GM18508 (cell line): ENCODE measurements at regions not wholly inside any gene's neighbourhood (a gene's known extent, or its start where the extent isn't known, plus 50 kb on each side); places are given as distances from the start of the nearest gene placed in this dataset.

Source experiments
- ATAC-seq: cut with Tn5 transposase; IDR thresholded peaks from one replicate; pipeline ENCODE4 v1.9.1; 2021; ENCODE audit warnings: moderate number of reproducible peaks; ENCODE audit not compliant: insufficient read depth, unreplicated experiment

DNA sequence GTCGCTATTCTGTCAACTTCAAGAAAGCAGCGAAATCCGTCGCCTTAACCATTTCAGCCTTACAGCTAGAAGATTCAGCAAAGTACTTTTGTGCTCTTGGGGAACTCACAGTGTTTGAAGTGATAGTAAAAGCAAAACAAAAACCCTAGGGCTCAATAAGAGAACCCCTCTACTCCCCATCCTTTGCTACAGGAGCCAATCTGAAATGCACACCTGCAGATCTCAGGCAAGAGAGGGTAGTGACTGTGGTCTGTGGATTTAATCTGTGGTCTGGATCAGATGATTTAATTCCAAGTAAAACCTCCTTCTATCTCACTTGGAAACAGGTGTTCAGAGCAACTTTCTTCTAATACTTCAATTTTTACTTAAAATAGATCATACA is 422.9 kb upstream of the OR4E1 start:
- no peak for ATAC-seq

DNA sequence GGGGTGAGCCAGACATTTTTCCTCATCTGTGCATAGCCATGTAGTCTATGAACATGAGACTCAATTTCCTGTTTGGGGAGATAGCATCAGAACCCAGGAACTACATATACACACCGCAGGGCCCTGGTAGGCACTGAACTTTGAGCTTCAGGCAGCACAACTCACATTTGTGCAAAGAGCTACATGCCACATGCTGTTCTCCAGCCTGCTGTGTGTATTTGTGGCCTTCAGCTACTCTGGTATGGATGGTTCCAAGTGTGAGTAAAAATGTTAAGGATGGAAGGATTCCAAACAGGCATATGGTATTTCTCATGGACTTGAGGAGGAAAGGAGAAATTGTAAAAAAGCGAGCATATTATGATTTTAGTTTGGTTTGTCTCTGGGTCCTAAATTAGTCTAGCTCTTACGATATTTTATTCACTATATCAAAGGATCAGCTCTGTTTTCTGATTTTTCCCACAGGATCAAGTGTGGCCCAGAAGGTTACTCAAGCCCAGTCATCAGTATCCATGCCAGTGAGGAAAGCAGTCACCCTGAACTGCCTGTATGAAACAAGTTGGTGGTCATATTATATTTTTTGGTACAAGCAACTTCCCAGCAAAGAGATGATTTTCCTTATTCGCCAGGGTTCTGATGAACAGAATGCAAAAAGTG is 422.4 kb upstream of the OR4E1 start:
- no peak for ATAC-seq

DNA sequence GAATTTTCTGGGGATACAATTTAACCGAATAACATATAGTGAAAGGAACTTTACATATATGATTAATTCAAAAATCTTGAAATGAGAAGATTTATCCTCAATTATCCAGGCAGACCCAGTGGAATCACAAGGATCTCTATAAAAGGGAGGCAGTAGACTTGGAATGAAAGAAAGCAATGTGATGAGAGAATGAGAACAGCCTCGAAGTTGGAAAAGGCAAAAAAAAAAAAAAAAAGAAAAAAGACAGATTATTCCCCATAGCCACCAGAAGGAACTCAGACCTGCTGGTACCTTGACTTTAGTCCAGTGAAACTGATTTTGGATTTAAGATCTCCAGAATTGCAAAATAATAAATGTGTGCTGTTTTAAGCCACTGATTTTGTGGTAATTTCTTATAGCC is 416.3 kb upstream of the OR4E1 start:
- no peak for ATAC-seq

DNA sequence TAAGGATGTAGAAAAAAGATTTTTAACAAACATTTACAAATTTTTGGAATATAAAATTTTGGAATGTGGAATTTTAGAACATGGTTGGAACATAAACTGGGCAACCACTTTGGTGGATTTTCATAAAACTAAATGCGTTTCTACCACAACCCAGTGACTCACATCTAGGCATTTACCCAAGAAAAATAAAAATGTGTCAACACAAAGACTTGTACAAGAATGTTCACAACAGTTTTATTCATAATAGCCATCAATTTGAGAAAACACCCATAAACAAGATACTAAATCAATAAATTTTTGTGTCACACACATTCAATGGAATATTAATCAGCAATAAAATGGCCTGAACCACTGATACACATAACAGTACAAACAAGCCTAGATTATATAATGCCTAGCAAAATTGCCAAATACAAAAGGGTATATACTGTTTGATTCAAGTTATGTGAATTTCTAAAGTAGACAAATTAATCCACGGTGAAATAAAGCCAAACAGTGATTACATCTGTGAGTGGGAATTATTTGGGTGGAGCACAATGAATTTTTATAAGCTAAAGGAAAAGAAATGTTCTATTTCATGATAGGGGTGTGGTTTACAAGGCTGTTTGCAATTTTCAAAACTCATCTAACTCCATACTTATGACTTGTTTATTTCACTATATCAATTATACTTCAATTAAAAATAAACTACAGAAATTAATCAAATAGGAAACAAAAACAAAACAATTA is 415.2 kb upstream of the OR4E1 start:
- ATAC-seq = no peak

DNA sequence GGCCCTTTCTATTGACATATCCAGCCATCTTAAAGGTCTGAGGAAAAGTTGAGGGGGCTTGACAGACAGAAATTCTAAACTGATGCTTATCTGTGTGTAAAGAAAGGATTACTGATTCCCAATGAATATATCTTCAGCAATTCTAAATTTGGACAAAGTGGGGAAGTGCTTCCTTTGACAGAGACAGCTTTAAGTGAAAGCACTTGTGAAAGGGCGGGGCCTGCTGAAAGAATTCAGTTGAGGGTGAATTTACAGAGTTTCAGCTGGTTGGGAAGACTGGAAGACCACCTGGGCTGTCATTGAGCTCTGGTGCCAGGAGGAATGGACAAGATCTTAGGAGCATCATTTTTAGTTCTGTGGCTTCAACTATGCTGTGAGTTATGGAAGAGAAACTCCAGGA is 412.5 kb upstream of the OR4E1 start:
- no peak for ATAC-seq

DNA sequence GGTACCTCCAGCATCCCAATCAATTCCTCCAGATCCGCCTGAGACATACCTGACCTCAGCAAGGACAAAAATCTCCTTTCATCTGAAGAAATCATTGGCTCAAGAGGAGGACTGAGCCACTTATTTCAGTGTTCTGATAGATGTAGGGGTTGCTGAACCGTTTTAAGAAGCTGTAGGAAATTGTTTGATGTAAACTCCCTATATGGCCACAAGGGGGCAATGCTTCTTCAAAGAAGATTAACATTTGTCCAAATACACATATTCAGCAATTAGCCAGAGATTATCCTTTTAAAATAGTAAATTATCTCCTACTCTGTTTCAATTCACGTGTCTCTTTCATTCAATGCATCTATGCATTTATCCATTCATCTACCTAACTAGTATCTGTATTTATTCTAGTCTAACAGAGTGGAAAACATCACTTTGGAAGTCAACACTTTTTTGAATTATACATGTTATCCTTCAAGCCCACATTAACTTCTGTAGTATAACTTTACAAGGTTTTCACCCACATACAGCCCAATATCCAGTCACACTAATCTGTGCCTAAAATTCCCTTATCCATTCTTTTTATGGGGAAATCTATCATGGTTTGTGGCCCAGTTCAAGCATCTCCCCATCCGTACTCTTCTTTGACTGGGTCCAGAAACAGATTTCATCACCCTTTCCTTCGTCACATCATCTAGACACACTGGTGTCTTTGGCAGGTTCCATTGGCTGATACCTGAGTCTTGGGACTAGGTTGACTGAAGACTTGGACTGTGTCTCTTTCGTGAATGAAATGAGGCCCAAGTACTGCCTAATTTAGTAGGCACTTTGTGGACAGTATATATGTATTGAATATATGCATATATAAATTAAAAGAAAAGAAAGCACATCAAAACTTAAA is 411.0 kb upstream of the OR4E1 start:
- ATAC-seq = no peak

DNA sequence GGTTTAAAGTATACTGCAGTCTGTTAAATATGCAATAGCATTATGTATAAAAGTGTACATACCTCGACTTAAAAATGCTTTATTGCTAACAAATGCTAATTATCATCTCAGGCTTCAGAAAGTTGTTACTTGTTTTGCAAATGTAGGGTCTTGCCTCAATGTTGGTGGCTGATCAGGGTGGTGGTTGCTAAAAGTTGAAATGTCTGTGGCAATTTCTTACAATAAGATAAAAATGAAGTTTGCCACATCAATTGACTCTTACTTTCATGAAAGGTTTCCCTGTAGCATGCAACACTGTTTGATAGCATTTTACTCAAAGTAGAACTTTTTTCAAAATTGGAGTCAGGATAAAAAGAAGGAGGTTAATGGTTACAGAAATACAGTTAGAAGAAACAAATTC is 407.7 kb upstream of the OR4E1 start:
- ATAC-seq = no peak

DNA sequence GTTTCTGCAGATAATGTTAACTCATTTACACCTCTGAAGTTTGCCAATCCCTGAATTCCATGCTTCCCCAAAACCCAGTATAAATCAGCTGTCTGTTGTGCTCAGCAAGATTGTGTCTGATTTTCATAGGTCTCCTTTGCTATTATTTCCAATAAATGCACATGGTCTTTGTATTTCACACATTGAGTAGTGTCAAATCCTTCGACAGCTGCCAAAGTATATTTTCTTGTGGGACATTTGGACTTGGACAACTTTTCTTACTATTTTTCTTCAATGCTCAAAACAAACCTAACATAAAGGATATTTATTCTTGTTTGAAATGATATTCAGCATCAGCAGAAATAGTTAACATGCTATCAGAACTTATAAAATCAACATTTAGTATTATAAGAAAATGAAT is 406.1 kb upstream of the OR4E1 start:
- ATAC-seq = no peak

DNA sequence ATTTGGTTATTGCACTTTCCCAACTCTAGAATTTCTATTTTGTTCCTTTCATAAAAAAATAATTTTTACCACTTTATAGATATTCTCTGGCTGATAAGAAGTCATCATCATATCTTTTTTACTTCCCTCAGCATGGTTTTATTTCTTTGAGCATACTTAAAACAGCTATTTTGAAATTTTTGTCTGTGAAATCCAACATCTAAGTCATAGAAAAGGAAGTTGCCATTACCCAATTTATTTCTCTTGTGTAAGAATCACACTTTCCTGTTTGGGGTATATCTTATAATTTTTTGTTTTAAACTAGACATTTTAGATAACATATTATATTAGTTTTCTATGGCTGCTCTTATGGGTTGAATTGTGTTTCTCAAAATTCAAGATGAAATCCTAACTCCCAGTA is 400.2 kb upstream of the OR4E1 start:
- no peak for ATAC-seq

DNA sequence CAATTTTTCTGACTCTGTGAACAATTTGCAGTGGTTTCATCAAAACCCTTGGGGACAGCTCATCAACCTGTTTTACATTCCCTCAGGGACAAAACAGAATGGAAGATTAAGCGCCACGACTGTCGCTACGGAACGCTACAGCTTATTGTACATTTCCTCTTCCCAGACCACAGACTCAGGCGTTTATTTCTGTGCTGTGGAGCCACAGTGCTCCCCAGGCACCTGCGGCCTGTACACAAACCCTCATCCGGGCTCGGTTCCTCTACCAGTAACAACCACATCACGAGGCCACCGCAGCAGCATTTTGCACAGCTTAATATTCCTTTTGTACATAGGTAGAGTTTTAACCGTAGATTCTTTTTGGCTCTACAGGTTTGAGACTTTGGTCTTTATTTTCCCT is 397.4 kb upstream of the OR4E1 start:
- ATAC-seq = peak; percentile 73

DNA sequence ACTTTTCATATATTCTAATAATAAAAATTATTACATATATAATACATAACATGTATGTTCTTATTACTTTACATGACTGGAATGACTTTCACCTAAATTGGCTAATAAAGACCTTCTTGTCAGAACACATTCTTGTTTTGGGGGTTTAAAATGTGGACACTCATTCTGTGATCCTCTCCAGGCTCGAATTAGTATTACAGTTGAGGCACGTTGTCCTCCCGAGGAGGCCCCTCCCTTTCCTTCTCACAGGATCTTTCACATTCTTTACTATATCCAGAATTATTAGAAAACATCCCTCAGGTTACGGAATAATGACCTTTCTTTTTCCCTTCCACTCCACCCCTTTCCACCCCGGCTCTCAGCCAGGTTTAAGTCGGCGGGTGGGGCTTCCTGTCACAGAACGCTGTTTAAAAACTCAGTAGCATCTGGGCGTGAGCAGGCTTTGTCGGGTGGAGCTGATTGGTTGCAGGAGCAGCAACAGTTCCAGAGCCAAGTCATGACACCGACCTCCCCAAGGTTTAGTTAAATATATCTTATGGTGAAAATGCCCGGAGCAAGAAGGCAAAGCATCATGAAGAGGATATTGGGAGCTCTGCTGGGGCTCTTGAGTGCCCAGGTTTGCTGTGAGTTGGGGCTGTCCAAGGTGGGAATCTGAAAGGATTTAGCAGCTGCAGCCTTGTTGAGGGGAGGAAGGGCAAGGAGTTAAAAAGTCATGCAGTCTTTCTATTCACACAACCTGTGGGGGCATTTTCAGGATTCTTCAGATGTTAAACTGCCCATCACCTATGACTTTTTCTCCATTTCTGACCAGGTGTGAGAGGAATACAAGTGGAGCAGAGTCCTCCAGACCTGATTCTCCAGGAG is 396.7 kb upstream of the OR4E1 start:
- no peak for ATAC-seq

DNA sequence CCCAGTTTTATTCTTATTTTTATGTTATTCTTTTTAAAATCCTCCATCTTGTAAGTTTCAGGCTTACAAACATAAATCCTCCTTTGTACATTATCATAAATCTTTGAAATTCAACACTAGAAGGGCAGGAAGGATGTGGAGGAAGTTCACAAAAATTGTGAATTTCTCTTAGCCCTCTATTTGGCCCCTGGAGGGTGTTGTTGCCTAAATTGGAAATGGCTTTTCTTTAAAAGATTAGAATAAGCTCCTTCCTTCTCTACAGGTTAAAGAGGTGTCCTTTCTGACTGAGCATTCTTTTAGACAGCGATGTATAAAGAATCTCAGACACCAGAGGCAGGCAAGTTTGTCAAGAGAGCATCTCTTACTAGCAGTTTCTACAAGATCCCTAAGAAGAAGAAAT is 391.7 kb upstream of the OR4E1 start:
- ATAC-seq = no peak

DNA sequence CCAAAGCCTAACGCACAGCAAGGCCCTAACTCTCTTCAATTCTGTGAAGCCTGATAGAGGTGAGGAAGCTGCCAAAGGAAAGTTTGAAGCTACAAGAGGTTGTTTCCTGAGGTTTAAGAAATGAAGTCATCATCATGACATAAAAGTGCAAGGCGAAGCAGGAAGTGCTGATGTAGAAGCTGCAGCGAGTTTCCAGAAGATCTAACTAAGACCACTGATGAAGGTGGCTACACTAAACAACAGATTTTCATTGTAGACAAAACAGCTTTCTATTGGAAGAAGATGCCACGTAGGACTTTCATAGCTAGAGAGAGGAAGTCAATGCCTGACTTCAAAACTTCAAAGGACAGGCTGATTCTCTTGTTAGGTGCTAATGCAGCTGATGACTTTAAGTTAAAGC is 385.6 kb upstream of the OR4E1 start:
- ATAC-seq = no peak

DNA sequence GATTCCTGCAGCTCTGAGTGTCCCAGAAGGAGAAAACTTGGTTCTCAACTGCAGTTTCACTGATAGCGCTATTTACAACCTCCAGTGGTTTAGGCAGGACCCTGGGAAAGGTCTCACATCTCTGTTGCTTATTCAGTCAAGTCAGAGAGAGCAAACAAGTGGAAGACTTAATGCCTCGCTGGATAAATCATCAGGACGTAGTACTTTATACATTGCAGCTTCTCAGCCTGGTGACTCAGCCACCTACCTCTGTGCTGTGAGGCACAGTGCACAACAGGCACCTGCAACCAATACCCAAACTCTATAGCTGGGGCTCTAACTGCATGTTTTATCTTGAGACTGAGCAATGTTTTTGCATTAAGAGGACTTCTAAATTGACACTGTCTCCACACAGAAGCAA is 379.2 kb upstream of the OR4E1 start:
- ATAC-seq = no peak

DNA sequence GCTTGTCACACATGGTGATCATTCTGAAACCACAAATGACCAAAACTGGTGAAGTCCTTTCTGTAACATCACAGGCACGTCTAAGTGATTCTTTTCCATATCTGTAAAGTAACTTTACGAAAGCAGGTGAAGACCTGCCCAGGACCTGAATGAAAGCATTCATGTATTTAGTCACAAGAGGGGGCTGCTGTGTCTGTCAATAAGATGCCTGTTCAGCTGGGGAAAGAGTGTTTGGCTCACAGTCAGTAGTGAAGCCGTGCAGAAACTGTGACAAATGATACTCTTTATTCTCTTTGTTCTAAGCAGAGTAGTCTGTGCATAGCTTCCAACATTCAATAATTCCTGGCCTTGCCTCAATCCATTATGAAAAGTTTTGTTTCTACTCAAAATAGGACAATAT is 373.5 kb upstream of the OR4E1 start:
- ATAC-seq = no peak

DNA sequence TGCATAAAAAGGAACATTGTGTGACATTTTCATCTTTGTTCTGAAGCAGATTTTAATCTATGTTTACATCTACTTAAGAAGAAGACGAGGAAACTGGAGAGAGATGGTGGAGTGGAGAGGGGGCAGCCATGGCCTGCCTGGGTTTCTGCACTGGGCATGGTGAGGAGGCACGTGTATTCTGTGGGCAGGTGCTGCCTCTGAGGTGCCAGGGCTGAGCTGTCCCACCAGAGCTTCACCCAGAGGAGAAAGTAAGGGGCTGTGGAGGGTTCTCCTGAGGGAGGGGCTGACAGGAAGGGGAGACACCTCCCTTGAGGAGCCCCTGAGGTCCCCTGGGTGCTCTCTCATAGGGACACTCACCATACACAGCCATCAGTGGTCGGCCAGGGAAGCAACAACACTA is 372.4 kb upstream of the OR4E1 start:
- ATAC-seq = no peak

DNA sequence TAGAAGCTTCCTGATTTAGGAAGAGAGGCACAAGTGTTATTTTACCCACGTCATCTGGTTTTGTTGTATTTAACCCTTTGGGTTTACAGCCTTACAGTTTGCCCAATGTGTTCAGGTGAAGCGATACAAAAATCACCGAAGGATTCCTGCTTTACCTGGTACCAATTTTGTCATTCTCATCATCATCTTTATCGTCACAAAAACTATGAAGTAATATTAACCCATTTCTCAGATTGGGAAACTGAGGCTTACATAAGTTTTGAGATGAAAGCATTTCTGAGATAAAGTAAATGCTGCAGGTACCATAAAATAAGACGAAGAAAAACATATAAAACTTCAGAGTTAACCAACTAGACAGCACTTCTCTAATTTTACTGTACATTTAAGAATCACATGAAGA is 370.6 kb upstream of the OR4E1 start:
- no peak for ATAC-seq

DNA sequence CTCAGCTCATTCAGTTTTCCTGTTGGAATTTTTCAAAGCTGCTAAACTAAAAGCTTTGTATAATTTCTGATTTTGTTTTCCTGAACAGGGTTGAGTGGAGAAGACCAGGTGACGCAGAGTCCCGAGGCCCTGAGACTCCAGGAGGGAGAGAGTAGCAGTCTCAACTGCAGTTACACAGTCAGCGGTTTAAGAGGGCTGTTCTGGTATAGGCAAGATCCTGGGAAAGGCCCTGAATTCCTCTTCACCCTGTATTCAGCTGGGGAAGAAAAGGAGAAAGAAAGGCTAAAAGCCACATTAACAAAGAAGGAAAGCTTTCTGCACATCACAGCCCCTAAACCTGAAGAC is 367.1 kb upstream of the OR4E1 start:
- ATAC-seq = no peak

DNA sequence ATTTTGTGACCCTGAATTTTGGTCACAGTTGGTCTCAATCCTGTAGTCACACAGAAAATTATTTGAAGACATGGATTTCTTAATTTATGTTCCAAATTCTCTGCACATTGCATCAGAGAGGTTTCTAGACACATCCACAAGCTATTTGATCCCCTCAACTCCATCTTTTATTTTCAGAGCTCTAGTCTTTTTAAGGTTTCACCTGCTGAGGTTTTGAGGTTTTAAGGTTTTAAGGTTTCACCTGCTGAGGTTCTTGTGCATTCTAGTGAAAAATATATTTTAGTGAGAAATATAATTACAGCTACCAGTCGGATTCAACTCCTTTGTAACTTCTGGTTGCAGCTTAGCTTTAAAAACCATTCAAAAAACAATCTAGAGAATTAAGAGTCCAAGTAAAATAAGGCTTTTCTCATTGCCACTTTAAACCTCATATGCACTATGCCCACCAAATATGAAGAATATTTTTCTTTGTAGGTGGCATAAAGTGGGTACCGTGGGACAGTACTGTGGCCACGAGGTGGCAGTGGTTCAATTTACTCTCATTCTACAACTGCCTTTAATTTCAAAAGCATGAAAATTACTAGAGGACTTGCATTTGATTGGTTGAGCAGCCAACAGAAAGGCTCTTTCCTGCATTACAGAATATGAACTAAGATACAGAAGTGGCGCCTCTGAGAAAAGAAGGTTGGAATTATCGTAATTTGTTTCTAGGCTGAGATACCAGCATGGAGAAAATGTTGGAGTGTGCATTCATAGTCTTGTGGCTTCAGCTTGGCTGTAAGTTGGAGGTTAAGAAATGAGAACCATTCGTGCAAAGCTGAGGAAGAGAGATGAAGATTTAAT is 366.5 kb upstream of the OR4E1 start:
- no peak for ATAC-seq
